Stromal cell of bone marrow (primary cell): ENCODE measurements at regions not wholly inside any gene's neighbourhood (a gene's known extent, or its start where the extent isn't known, plus 50 kb on each side); places are given as distances from the start of the nearest gene placed in this dataset.
"Not testable (repeated sequence)": the region's sequence is repeated elsewhere in the genome, so short reads cannot be mapped to it uniquely, and the experiment has no call there.

Source experiments
- DNase-seq: peaks from one replicate; pipeline ENCODE4 v3.0.0-alpha.2; 2012; ENCODE audit warnings: low read depth

GRCh38 chr12:46547421-46548354, 175.1 kb upstream of the SLC38A2 start:
- no peak for DNase-seq

- no peak for DNase-seq
Measured at GRCh38 chr12:46546634-46547273, 174.2 kb upstream of the SLC38A2 start.

- DNase-seq, result not testable (repeated sequence)
Measured at GRCh38 chr12:46543378-46543795, 170.8 kb upstream of the SLC38A2 start.

GRCh38 chr12:46538976-46539375, 166.4 kb upstream of the SLC38A2 start:
- DNase-seq, result no peak

GRCh38 chr12:46537387-46537955, 164.9 kb upstream of the SLC38A2 start:
- DNase-seq, result no peak

- DNase-seq, result not testable (repeated sequence)
Measured at GRCh38 chr12:46536316-46536715, 163.7 kb upstream of the SLC38A2 start.

- no peak for DNase-seq
Measured at GRCh38 chr12:46535907-46536306, 163.3 kb upstream of the SLC38A2 start.

- DNase-seq, result no peak
Measured at GRCh38 chr12:46535376-46535775, 162.8 kb upstream of the SLC38A2 start.

- DNase-seq, result no peak
Measured at GRCh38 chr12:46534327-46534840, 161.8 kb upstream of the SLC38A2 start.

- no peak for DNase-seq
Measured at GRCh38 chr12:46533723-46534122, 161.2 kb upstream of the SLC38A2 start.

- DNase-seq, result no peak
Measured at GRCh38 chr12:46531804-46532203, 159.2 kb upstream of the SLC38A2 start.

- DNase-seq, result no peak
Measured at GRCh38 chr12:46531059-46531785, 158.6 kb upstream of the SLC38A2 start.

GRCh38 chr12:46530373-46531056, 157.9 kb upstream of the SLC38A2 start:
- DNase-seq, result no peak

- no peak for DNase-seq
Measured at GRCh38 chr12:46526233-46526632, 153.7 kb upstream of the SLC38A2 start.

GRCh38 chr12:46524778-46525177, 152.2 kb upstream of the SLC38A2 start:
- DNase-seq, result peak; percentile 31

- DNase-seq, result peak; percentile 84
Measured at GRCh38 chr12:46523863-46524770, 151.5 kb upstream of the SLC38A2 start.

GRCh38 chr12:46523446-46523845, 150.9 kb upstream of the SLC38A2 start:
- DNase-seq, result no peak

GRCh38 chr12:46522071-46522470, 149.5 kb upstream of the SLC38A2 start:
- DNase-seq, result no peak

GRCh38 chr12:46521145-46521544, 148.6 kb upstream of the SLC38A2 start:
- no peak for DNase-seq

GRCh38 chr12:46519407-46519806, 146.8 kb upstream of the SLC38A2 start:
- DNase-seq, result no peak
